OCI-LY3 (cell line): ENCODE measurements at regions not wholly inside any gene's neighbourhood (a gene's known extent, or its start where the extent isn't known, plus 50 kb on each side); places are given as distances from the start of the nearest gene placed in this dataset.

Source experiments
- H2AFZ ChIP-seq: fragments of 200-600, 300-600 bp; shearing (Covaris generic); 2 replicates; pipeline ENCODE4 v1.6.0; 2014; ENCODE audit warnings: antibody characterized with exemption, low read depth, low read length
- H3K27ac ChIP-seq: fragments of 200-600, 300-600 bp; sonication (generic); 2 replicates; pipeline ENCODE4 v1.5.1; 2014; ENCODE audit warnings: mild to moderate bottlenecking, low read length, moderate library complexity, mixed read lengths
- H3K27me3 ChIP-seq: fragments of 200-600, 300-600 bp; sonication (generic); 2 replicates; pipeline ENCODE4 v1.6.1; 2014; ENCODE audit warnings: low read depth, low read length, mixed read lengths
- H3K36me3 ChIP-seq: fragments of 200-600, 300-600 bp; sonication (generic); replicated peaks from 2 replicates; pipeline ENCODE3; 2014; ENCODE audit warnings: low read depth, low read length, mixed read lengths
- H3K4me1 ChIP-seq: fragments of 300-600, 200-600 bp; sonication (generic); 2 replicates; pipeline ENCODE4 v1.6.1; 2014; ENCODE audit warnings: low read length, mixed read lengths
- H3K4me2 ChIP-seq: fragments of 200-600, 300-600 bp; sonication (generic); 2 replicates; pipeline ENCODE4 v1.6.1; 2014; ENCODE audit warnings: low read length, mixed read lengths
- H3K4me3 ChIP-seq: fragments of 300-600, 200-600 bp; sonication (generic); 2 replicates; pipeline ENCODE4 v1.5.1; 2014; ENCODE audit warnings: antibody characterized with exemption, mild to moderate bottlenecking, low read length, moderate library complexity
- H3K79me2 ChIP-seq: fragments of 300-600, 200-600 bp; shearing (Covaris generic); 2 replicates; pipeline ENCODE4 v1.6.1; 2014; ENCODE audit warnings: mild to moderate bottlenecking, low read length, mixed read lengths
- H3K9ac ChIP-seq: fragments of 300-600, 200-600 bp; shearing (Covaris generic); 2 replicates; pipeline ENCODE4 v1.6.0; 2014; ENCODE audit warnings: mild to moderate bottlenecking, low read length, moderate library complexity
- H3K9me3 ChIP-seq: fragments of 200-600, 300-600 bp; shearing (Covaris generic); 2 replicates; pipeline ENCODE4 v1.6.1; 2014; ENCODE audit warnings: low read length, mixed read lengths; ENCODE audit not compliant: insufficient read depth
- H4K20me1 ChIP-seq: fragments of 200-600, 300-600 bp; sonication (generic); 2 replicates; pipeline ENCODE4 v1.6.1; 2016; ENCODE audit warnings: low read length, mixed read lengths; ENCODE audit not compliant: insufficient read depth
- EZH2phosphoT487 ChIP-seq: fragments of 200-600 bp; shearing (Covaris generic); IDR thresholded peaks from 2 replicates; pipeline ENCODE4 v1.6.1; 2018; ENCODE audit warnings: antibody characterized with exemption, mixed run types, low read depth
- TF ChIP-seq, protein P1 (sequence below): fragments of 200-600, 300-600 bp; sonication (generic); IDR thresholded peaks from 2 replicates; pipeline ENCODE4 v1.5.1; 2014; ENCODE audit warnings: antibody characterized with exemption, low read length, low read depth

DNA sequence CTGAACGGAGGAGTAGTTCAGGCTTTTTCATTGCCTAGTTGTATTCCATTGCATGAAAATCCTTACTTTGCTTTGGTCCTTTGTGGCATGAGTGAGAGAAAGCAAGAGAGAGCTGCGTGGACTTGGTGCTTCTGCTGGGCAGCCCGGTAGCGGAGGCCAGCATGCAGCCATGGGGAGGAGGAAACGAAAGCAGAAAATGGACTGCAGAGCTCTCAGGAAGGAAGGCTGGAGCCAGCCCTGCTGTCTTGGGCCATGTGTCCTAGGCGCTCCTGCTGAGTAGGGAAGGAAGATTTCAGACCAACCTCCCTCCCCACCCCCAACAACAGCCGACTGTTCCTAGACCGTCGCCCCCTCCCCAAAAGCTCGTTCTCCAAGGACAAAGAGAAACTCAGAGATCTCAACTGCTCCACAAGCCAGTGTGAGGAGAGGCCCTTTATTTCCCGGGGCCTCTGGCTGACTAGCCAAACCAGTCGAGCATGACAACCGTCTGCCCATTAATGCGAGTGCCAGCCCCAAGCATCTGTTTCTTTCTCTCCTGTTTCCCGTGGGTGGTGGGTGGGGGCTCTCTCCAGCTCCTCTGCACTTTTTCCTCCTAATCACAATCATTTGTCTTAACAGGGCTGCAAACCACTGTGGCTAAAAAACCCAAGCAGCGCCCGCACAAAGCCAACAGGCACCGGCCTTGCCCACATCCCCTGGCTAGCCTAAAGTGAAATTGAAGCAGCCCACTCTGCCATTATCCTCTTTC is 66.8 kb upstream of the FZD7 start:
- Histone ChIP-seq H3K4me2 (no peak overlapping the region), H3K27me3 (no peaks in the 10 kb centered on the region), H3K27ac (no peak overlapping the region), H4K20me1 (no peaks in the 10 kb centered on the region), H3K4me3 (no peak overlapping the region), H3K36me3 (no peaks in the 10 kb centered on the region), H2AFZ (no peak overlapping the region), H3K9me3 (no peaks in the 10 kb centered on the region), H3K4me1 (no peaks in the 10 kb centered on the region), H3K79me2 (no peaks in the 10 kb centered on the region), H3K9ac (no peak overlapping the region)
- TF ChIP-seq, protein P1, sequence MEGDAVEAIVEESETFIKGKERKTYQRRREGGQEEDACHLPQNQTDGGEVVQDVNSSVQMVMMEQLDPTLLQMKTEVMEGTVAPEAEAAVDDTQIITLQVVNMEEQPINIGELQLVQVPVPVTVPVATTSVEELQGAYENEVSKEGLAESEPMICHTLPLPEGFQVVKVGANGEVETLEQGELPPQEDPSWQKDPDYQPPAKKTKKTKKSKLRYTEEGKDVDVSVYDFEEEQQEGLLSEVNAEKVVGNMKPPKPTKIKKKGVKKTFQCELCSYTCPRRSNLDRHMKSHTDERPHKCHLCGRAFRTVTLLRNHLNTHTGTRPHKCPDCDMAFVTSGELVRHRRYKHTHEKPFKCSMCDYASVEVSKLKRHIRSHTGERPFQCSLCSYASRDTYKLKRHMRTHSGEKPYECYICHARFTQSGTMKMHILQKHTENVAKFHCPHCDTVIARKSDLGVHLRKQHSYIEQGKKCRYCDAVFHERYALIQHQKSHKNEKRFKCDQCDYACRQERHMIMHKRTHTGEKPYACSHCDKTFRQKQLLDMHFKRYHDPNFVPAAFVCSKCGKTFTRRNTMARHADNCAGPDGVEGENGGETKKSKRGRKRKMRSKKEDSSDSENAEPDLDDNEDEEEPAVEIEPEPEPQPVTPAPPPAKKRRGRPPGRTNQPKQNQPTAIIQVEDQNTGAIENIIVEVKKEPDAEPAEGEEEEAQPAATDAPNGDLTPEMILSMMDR: no peak
- no peak for TF ChIP-seq EZH2phosphoT487

DNA sequence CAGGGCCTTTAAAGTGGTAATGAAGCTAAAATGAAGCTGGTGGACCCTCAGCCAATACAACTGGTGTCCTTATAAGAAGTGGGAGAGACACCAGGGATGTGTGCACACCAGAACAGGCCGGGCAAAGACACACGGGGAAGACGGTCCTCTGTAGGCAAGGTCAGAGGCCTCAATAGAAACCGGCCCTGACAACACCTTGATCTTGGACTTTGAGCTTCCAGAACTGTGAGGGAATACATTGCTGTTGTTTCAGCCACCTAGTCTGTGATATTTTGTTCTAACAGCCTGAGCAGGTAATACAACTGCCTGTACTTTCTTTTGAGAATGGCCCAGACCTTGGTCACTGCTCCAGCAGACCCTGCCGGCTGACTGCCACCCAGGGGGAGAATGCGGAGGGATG is 65.6 kb upstream of the FZD7 start:
- no peak overlapping the region for H3K27ac ChIP-seq
- H4K20me1 ChIP-seq: no peaks in the 10 kb centered on the region
- H3K4me3 ChIP-seq: no peak overlapping the region
- TF ChIP-seq EZH2phosphoT487: no peak
- TF ChIP-seq, protein P1: no peak
- H3K9ac ChIP-seq: no peak overlapping the region
- no peaks in the 10 kb centered on the region for H3K27me3 ChIP-seq
- no peak overlapping the region for H3K4me2 ChIP-seq
- no peaks in the 10 kb centered on the region for H3K9me3 ChIP-seq
- no peaks in the 10 kb centered on the region for H3K36me3 ChIP-seq
- no peaks in the 10 kb centered on the region for H3K79me2 ChIP-seq
- H2AFZ ChIP-seq: no peak overlapping the region
- no peaks in the 10 kb centered on the region for H3K4me1 ChIP-seq

DNA sequence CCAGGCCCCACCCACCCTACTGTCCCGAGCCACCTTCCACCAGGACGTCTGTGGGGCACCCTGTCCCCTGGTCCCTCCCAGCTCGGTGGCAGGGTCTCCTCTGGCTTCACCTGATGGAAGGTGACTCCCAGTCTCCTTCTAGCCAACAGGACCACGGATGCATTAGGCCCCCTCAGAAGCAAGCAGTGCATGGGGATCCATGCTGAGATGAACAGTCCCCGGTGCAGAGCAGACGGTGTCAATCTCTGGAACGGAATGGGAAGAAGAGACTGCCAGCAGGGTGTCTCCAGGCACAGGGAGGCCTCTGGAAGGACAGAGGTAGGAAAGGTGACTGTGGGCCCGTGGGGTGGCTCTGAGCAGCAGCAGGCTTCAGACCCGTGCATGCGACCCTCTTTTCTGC is 65.2 kb upstream of the FZD7 start:
- Histone ChIP-seq H4K20me1 (no peaks in the 10 kb centered on the region), H3K9ac (no peak overlapping the region), H3K4me1 (no peaks in the 10 kb centered on the region), H2AFZ (no peak overlapping the region), H3K27me3 (no peaks in the 10 kb centered on the region), H3K4me3 (no peak overlapping the region), H3K9me3 (no peaks in the 10 kb centered on the region), H3K79me2 (no peaks in the 10 kb centered on the region), H3K4me2 (no peak overlapping the region), H3K36me3 (no peaks in the 10 kb centered on the region), H3K27ac (no peak overlapping the region)
- no peak for TF ChIP-seq EZH2phosphoT487
- TF ChIP-seq, protein P1: no peak

GRCh38 chr2:201969241-201969937 is 64.3 kb upstream of the FZD7 start:
- Histone ChIP-seq H2AFZ (no peak overlapping the region), H3K27me3 (no peaks in the 10 kb centered on the region), H3K9ac (no peak overlapping the region), H3K4me2 (no peak overlapping the region), H3K9me3 (no peaks in the 10 kb centered on the region), H3K36me3 (no peaks in the 10 kb centered on the region), H4K20me1 (no peaks in the 10 kb centered on the region), H3K4me1 (no peaks in the 10 kb centered on the region), H3K4me3 (no peak overlapping the region), H3K27ac (no peak overlapping the region), H3K79me2 (no peaks in the 10 kb centered on the region)
- TF ChIP-seq, protein P1: no peak
- no peak for TF ChIP-seq EZH2phosphoT487
